ENCODE measurements at regions not wholly inside any gene's neighbourhood (a gene's known extent, or its start where the extent isn't known, plus 50 kb on each side); places are given as distances from the start of the nearest gene placed in this dataset.

GRCh38 chr5:91643797-91644196, 260.7 kb upstream of the ARRDC3 start:
- TF ChIP-seq ZBTB7A (IDR thresholded peaks at IDR 0.05; ENCODE audit: low read depth) (no peak), RAD21 (IDR thresholded peaks at IDR 0.05; ENCODE audit: low read depth) (no peak), TCF12 (IDR thresholded peaks at IDR 0.05; ENCODE audit: low read depth) (no peak), EGR1 (IDR thresholded peaks at IDR 0.05) (no peak), FOXM1 (IDR thresholded peaks at IDR 0.05; ENCODE audit: borderline replicate concordance, low read depth) (no peak), CEBPB (IDR thresholded peaks at IDR 0.05) (no peak), USF1 (IDR thresholded peaks at IDR 0.05) (no peak), NFIC (IDR thresholded peaks at IDR 0.05) (no peak), TEAD4 (IDR thresholded peaks at IDR 0.05) (no peak), TAF1 (IDR thresholded peaks at IDR 0.05; ENCODE audit: low read depth) (no peak)

- no peak for TF ChIP-seq MAX (IDR thresholded peaks at IDR 0.05)
- TF ChIP-seq REST (IDR thresholded peaks at IDR 0.05; ENCODE audit: low read depth): no peak
- TF ChIP-seq CEBPB (IDR thresholded peaks at IDR 0.05): no peak
- no peak for TF ChIP-seq EGR1 (IDR thresholded peaks at IDR 0.05)
- no peak for TF ChIP-seq NFIC (IDR thresholded peaks at IDR 0.05)
- no peak for TF ChIP-seq EP300 (IDR thresholded peaks at IDR 0.05; ENCODE audit: borderline replicate concordance)
- TF ChIP-seq TAF1 (IDR thresholded peaks at IDR 0.05; ENCODE audit: low read depth): no peak
- no peak for TF ChIP-seq TCF12 (IDR thresholded peaks at IDR 0.05; ENCODE audit: low read depth)
- TF ChIP-seq TEAD4 (IDR thresholded peaks at IDR 0.05): no peak
- no peak for TF ChIP-seq YY1 (IDR thresholded peaks at IDR 0.05; ENCODE audit: low read depth)
- no peak for TF ChIP-seq CREB1 (IDR thresholded peaks at IDR 0.05; ENCODE audit: low read depth)
- TF ChIP-seq ZBTB7A (IDR thresholded peaks at IDR 0.05; ENCODE audit: low read depth): no peak
- no peak for TF ChIP-seq FOXM1 (IDR thresholded peaks at IDR 0.05; ENCODE audit: borderline replicate concordance, low read depth)
- TF ChIP-seq RAD21 (IDR thresholded peaks at IDR 0.05; ENCODE audit: low read depth): no peak
Measured at GRCh38 chr5:91642581-91642980, 259.5 kb upstream of the ARRDC3 start.

- TF ChIP-seq NFIC (IDR thresholded peaks at IDR 0.05): no peak
- TF ChIP-seq RAD21 (IDR thresholded peaks at IDR 0.05; ENCODE audit: low read depth): peak; percentile 70
- TF ChIP-seq USF1 (IDR thresholded peaks at IDR 0.05): no peak
Measured at GRCh38 chr5:91641730-91642350, 258.7 kb upstream of the ARRDC3 start.

- no peak for TF ChIP-seq REST (IDR thresholded peaks at IDR 0.05; ENCODE audit: low read depth)
- no peak for TF ChIP-seq EP300 (IDR thresholded peaks at IDR 0.05; ENCODE audit: borderline replicate concordance)
- no peak for TF ChIP-seq RAD21 (IDR thresholded peaks at IDR 0.05; ENCODE audit: low read depth)
- TF ChIP-seq TAF1 (IDR thresholded peaks at IDR 0.05; ENCODE audit: low read depth): no peak
- TF ChIP-seq TEAD4 (IDR thresholded peaks at IDR 0.05): no peak
- no peak for TF ChIP-seq EGR1 (IDR thresholded peaks at IDR 0.05)
- no peak for TF ChIP-seq CEBPB (IDR thresholded peaks at IDR 0.05)
- TF ChIP-seq CREB1 (IDR thresholded peaks at IDR 0.05; ENCODE audit: low read depth): no peak
- TF ChIP-seq MAX (IDR thresholded peaks at IDR 0.05): no peak
- no peak for TF ChIP-seq NFIC (IDR thresholded peaks at IDR 0.05)
- no peak for TF ChIP-seq USF1 (IDR thresholded peaks at IDR 0.05)
Measured at GRCh38 chr5:91639744-91640143, 256.6 kb upstream of the ARRDC3 start.

- TF ChIP-seq TCF12 (IDR thresholded peaks at IDR 0.05; ENCODE audit: low read depth): no peak
- no peak for TF ChIP-seq REST (IDR thresholded peaks at IDR 0.05; ENCODE audit: low read depth)
- no peak for TF ChIP-seq RAD21 (IDR thresholded peaks at IDR 0.05; ENCODE audit: low read depth)
- TF ChIP-seq MAX (IDR thresholded peaks at IDR 0.05): no peak
- no peak for TF ChIP-seq YY1 (IDR thresholded peaks at IDR 0.05; ENCODE audit: low read depth)
- no peak for TF ChIP-seq TEAD4 (IDR thresholded peaks at IDR 0.05)
- no peak for TF ChIP-seq TAF1 (IDR thresholded peaks at IDR 0.05; ENCODE audit: low read depth)
- no peak for TF ChIP-seq CEBPB (IDR thresholded peaks at IDR 0.05)
Measured at GRCh38 chr5:91638010-91638409, 254.9 kb upstream of the ARRDC3 start.
